ENCODE measurements at regions not wholly inside any gene's neighbourhood (a gene's known extent, or its start where the extent isn't known, plus 50 kb on each side); places are given as distances from the start of the nearest gene placed in this dataset.

DNA sequence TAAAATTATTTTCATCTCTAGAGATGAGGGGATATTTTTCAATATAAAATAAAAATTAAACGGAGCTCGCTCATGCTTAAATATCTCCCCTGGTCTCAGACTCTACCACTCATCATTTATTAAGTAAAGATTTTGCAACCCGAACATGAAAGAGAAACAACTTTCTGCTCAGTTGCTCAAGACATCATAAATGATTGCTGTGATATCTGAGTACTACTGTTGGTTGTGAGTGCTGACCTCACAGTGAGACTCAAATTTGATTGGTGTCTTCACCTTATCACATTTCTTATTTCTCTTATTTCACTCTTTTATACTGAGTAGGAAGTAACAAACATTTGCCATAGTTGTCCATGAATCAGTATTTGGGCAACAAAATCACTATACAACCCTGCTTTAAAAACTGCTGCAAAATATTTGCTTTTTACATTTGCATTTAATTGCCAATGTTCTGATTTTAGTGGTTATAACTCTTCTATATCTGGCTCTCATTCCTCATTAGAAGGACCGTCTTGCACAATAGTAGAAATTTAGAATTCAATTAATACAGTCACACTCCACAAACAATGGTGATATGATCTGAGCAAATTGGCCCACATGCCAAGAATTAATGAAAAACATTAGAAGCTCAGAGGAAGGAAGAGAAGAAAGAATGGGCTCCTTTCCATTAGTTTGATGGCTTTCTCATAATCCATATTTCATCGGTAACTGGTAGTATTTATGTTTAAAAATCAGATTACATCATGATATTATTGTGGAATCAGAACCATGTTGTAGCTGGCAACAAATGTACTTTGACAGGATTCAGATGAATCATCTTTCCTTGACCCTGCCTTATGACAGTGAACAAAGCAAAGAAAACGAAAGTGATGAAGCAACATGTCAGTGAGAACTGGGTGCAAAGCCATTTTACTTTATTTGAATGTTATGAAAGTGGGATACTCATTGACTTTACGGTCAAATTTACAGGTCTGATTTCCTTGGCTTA, 973.6 kb upstream of the TENM4 start:
- no peak for ATAC-seq
- TF ChIP-seq PATZ1 (CRISPR knock-in tag; IDR thresholded peaks at IDR 0.05; ENCODE audit: borderline replicate concordance) = no peak
- no peak for TF ChIP-seq ZFP3 (CRISPR knock-in tag; IDR thresholded peaks at IDR 0.05)
- TF ChIP-seq ESRRG (CRISPR knock-in tag; IDR thresholded peaks at IDR 0.05) = no peak
- no peak for TF ChIP-seq ISL1 (CRISPR knock-in tag; IDR thresholded peaks at IDR 0.05)

- no peak for ATAC-seq
- TF ChIP-seq TCF4 (CRISPR knock-in tag; IDR thresholded peaks at IDR 0.05; ENCODE audit: borderline replicate concordance) = no peak
Observed at GRCh38 chr11:80412604-80413003, 971.8 kb upstream of the TENM4 start.

DNA sequence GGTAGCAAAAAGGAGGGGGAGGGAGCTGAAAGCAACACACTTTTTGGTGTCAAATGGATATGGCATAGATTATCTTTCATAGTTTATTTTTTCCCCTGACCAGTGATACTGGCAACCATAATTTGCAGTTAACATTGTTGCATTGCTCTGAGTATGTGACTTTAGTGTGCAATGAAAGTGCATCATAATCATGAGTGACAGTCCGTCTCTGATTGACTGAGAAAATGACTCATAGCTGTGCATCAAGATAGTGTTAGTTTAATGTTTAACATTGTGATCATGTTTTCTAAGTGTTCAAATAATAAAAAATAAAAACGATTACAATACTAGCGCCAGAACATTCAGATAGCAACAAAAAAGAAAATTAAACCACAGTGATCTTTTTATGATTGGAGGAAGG, 952.4 kb upstream of the TENM4 start:
- TF ChIP-seq TCF4 (CRISPR knock-in tag; IDR thresholded peaks at IDR 0.05; ENCODE audit: borderline replicate concordance) (no peak), TOX (CRISPR knock-in tag; IDR thresholded peaks at IDR 0.05; ENCODE audit: borderline replicate concordance) (no peak), CREB5 (CRISPR knock-in tag; IDR thresholded peaks at IDR 0.05; ENCODE audit: low read depth) (no peak)
- TF ChIP-seq, protein P1, sequence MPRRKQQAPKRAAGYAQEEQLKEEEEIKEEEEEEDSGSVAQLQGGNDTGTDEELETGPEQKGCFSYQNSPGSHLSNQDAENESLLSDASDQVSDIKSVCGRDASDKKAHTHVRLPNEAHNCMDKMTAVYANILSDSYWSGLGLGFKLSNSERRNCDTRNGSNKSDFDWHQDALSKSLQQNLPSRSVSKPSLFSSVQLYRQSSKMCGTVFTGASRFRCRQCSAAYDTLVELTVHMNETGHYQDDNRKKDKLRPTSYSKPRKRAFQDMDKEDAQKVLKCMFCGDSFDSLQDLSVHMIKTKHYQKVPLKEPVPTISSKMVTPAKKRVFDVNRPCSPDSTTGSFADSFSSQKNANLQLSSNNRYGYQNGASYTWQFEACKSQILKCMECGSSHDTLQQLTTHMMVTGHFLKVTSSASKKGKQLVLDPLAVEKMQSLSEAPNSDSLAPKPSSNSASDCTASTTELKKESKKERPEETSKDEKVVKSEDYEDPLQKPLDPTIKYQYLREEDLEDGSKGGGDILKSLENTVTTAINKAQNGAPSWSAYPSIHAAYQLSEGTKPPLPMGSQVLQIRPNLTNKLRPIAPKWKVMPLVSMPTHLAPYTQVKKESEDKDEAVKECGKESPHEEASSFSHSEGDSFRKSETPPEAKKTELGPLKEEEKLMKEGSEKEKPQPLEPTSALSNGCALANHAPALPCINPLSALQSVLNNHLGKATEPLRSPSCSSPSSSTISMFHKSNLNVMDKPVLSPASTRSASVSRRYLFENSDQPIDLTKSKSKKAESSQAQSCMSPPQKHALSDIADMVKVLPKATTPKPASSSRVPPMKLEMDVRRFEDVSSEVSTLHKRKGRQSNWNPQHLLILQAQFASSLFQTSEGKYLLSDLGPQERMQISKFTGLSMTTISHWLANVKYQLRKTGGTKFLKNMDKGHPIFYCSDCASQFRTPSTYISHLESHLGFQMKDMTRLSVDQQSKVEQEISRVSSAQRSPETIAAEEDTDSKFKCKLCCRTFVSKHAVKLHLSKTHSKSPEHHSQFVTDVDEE (CRISPR knock-in tag; IDR thresholded peaks at IDR 0.05) = no peak
- no peak for ATAC-seq

DNA sequence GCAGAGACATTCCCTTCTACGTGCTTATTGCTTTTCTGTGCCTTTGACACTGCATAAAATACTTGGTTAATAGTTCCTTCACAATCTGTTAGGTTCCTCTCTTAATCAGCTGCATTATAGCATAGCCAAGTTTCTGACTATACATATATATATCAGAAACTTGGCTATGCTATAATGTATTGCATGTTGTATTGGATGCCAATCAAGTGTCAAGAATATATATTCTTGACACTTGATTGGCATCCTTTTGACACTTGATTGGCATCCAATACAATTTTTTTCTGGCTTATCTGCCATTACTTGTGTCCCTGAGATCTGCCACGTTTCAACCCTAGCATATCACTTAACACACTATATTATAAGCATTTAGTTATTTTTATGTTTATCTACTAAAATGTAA, 949.7 kb upstream of the TENM4 start:
- TF ChIP-seq ZNF8 (CRISPR knock-in tag; IDR thresholded peaks at IDR 0.05) = no peak
- no peak for TF ChIP-seq ZC3H10 (CRISPR knock-in tag; IDR thresholded peaks at IDR 0.05)
- TF ChIP-seq, protein P1 (CRISPR knock-in tag; IDR thresholded peaks at IDR 0.05) = no peak
- no peak for TF ChIP-seq CSDC2 (CRISPR knock-in tag; IDR thresholded peaks at IDR 0.05)
- TF ChIP-seq GLIS3 (CRISPR knock-in tag; IDR thresholded peaks at IDR 0.05) = no peak
- no peak for TF ChIP-seq TCF4 (CRISPR knock-in tag; IDR thresholded peaks at IDR 0.05; ENCODE audit: borderline replicate concordance)
- TF ChIP-seq OSR1 (CRISPR knock-in tag; IDR thresholded peaks at IDR 0.05) = no peak
- no peak for TF ChIP-seq PPARA (CRISPR knock-in tag; IDR thresholded peaks at IDR 0.05; ENCODE audit: borderline replicate concordance)
- TF ChIP-seq ZFP30 (CRISPR knock-in tag; IDR thresholded peaks at IDR 0.05) = no peak
- no peak for TF ChIP-seq POU6F1 (CRISPR knock-in tag; IDR thresholded peaks at IDR 0.05; ENCODE audit: borderline replicate concordance, low read depth)
- TF ChIP-seq ESRRG (CRISPR knock-in tag; IDR thresholded peaks at IDR 0.05) = no peak
- TF ChIP-seq BACH2 (CRISPR knock-in tag; IDR thresholded peaks at IDR 0.05; ENCODE audit: borderline replicate concordance) = no peak
- TF ChIP-seq ARNTL (CRISPR knock-in tag; IDR thresholded peaks at IDR 0.05; ENCODE audit: borderline replicate concordance, low read depth) = no peak
- TF ChIP-seq ZFP3 (CRISPR knock-in tag; IDR thresholded peaks at IDR 0.05) = no peak
- TF ChIP-seq TOX (CRISPR knock-in tag; IDR thresholded peaks at IDR 0.05; ENCODE audit: borderline replicate concordance) = no peak
- TF ChIP-seq RARB (CRISPR knock-in tag; IDR thresholded peaks at IDR 0.05) = no peak

More for the DNA sequence above, 949.7 kb upstream of the TENM4 start:
- ATAC-seq = no peak

All from SK-N-SH treated with all-trans-retinoic acid at 6 μM for 48 hours (cell line).